ENCODE measurements at regions not wholly inside any gene's neighbourhood (a gene's known extent, or its start where the extent isn't known, plus 50 kb on each side); places are given as distances from the start of the nearest gene placed in this dataset.
A peak's percentile ranks its signal among the peaks of the same experiment; 100 is the strongest.

DNA sequence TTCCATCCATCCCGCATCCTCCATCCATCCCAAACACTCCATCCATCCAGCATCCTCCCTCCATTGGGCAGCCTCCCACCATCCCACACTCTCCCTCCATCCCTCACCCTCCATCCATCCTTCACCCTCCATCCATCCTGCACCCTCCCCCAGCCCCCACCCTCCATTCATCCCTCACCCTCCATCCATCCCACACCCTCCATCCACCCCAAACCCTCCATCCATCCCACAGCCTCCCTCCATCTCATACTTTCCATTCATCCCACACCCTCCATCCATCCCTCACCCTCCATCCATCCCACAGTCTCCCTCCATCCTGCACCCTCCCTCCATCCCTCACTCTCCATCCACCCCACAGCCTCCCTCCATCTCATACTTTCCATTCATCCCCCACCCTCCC is 60.4 kb downstream of the FOXI2 start:
- FAIRE-seq = peak; percentile 98
- DNase-seq (ENCODE audit: insufficient read length, low spot score) = peak; percentile 3

DNA sequence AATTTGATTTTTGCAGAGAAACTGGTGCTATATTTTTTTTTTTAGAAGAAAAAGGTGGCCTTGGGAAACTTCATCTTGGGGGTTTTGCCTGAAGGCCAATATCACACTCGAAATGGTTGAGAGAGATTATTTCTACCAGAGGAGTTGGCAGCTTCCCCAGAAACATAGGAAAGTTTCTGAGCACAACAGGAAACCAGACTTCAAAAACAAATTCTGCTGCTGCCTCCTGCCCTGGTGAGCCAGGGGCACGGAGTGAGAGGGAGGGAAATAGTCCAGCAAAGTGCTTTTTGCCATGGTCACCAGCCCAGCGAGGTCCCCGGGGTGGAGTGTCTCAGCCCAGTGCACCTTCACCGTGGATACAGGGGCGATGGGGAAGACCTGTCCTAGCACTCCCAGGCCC is 61.1 kb downstream of the FOXI2 start:
- DNase-seq (ENCODE audit: insufficient read length, low spot score) = no peak
- no peak for FAIRE-seq

DNA sequence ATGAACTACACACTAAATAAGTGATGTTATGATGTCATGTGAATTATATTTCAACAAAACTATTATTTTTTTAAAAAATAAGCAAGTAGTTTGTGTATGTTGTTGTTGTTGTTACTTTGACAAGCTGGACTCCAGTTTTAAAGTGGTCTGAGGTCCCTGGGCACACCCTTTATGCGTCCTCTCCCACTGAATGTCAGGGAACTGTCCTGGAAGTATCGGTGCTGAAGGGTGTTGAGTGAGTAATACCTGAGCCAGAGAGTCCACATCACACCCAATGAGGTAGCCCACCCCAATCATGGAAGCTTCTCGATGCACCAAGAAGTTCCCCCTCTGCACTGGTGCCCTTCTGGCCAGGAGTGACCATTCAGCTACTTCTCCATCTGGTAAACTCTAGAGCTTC is 64.3 kb downstream of the FOXI2 start:
- FAIRE-seq = no peak
- no peak for DNase-seq (ENCODE audit: insufficient read length, low spot score)

- no peak for FAIRE-seq
- DNase-seq (ENCODE audit: insufficient read length, low spot score) = no peak
Measured at GRCh38 chr10:127802531-127803095, 65.6 kb downstream of the FOXI2 start.

DNA sequence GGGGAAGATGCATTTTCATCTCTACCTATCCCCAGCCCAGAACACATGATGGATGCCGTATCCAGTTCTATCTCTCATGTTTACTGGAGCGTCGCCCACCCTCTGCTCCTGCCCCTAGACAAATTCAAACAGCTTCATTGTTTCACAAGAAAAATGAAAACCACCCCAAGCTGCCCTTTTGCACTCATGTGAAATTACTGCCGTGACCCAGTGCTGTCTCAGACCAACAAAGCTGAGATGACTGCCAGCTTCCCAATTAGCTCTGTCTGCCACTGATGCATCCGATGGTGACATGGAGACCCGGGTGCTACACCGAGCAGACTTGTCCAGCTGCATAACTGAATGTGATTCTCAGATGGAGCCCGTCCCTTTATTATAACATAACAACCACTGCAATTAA is 67.7 kb downstream of the FOXI2 start:
- no peak for DNase-seq (ENCODE audit: insufficient read length, low spot score)
- no peak for FAIRE-seq

DNA sequence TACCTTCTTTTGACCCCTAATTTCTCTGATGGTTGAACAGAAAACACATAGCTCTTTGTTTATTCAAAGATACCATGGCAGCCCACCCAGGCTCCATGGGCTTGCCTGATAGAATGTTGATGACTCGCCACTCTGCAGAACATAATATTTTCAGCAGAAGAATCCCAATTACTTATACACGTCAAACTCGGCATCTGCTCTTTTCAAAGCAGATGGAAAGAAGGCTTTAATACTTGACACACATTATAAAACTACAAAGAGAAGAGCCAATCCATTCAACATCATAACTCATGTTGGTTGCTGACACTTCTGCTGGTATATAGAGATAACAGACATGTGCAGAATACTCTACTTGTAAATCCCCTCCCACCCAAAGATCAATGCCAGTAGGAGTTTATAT is 69.0 kb downstream of the FOXI2 start:
- DNase-seq (ENCODE audit: insufficient read length, low spot score) (no peak), FAIRE-seq (no peak)

DNA sequence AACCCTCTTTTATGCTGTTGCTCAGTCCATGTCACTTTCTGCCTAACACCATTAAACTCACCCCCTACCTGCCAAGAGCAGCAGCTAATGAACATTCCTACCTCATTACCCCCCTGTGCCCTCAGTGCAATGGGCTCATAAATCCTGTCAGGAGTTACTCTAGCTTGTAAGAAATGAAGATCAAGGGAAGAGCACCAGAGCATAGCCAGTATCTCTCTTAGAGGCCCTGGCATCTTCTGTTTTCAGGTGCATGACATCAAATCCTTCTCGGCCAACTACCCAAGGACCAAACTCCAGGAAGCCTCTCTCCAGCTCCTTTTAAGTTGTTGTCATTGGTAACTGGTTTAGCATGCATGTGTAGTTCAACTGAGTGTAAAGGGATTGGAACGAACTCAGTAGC is 75.1 kb downstream of the FOXI2 start:
- no peak for FAIRE-seq
- no peak for DNase-seq (ENCODE audit: insufficient read length, low spot score)

DNA sequence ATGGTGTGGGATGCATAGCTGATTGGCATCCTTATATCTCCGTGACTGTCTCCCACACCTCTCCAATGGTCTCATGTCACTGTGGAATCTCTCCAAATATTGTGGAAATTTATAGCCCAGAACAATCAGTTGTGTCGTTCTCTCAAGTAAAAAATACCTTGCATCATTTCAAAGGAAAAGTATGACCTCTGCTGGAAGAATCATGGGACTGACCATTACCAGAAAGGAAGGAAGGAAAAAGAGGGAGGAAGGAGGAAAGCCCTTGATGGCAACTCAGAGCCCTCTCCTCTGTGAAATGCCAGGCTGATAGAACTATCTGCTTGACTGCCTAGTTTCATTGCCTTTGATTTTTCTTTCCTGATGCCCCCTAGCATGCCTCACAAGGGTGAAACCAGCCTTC is 76.3 kb downstream of the FOXI2 start:
- FAIRE-seq (no peak), DNase-seq (ENCODE audit: insufficient read length, low spot score) (no peak)

DNA sequence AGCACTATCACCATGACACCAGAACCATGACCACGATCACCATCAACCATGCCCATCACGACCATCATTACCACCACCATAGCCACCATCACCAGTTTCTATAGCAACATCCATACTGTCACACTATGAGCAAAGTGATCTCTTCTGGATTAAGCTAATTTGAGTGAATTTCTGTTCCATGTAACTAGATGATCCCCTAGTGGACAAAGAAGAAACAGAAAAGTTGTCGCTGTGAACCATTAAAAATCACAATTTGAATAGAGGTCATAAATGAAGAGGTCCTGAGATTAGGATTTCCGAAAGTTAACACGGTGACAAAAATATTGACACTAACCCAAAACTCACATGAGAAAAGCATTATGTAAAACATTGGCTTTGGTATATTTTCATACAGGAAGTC is 77.6 kb downstream of the CLRN3 start:
- FAIRE-seq (no peak), DNase-seq (ENCODE audit: insufficient read length, low spot score) (no peak)

- FAIRE-seq (no peak), DNase-seq (ENCODE audit: insufficient read length, low spot score) (no peak)
Measured at GRCh38 chr10:127824826-127825225, 67.9 kb downstream of the CLRN3 start.

- DNase-seq (ENCODE audit: insufficient read length, low spot score) = no peak
Measured at GRCh38 chr10:127826154-127826725, 66.5 kb downstream of the CLRN3 start.

DNA sequence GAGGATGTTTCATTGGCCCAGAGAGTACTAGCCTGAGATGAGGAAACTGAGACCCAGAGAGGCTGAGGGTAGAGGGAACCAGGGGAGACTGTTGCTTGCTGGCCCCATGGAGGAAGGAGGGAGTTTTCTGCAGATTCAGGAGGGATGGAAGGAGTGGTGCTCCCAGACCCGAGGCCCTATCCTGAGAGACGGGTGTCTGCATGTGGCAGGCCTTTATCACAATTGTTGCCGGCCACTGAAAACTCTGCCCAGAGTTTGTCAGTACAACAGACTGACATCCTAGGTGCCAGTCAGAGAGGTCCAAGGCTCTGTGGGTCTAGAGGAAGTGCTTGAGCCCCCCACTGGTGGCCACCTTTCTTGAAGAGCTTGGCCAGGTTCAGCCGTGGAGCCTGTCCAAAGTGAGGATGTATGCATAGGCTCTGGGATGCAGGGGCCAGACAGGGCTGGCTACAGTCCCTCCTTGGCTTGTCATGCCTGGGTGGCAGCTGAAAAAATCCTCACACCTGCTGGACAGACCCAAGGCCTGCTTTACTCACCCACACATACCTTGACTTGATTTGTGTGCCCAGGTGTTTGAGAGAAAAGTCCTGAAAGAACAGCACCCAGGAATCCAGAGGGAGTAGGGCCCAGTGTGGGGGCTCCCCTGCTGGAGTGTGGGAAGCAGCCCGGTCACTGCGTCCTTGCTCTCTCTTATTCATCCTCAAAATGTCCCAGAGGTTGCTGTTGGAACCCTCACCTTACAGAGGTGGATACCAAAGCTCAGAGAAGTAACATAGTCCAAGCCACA is 65.2 kb downstream of the CLRN3 start:
- DNase-seq (ENCODE audit: insufficient read length, low spot score) (no peak), FAIRE-seq (no peak)

More at GRCh38 chr10:127826154-127826725, 66.5 kb downstream of the CLRN3 start:
- no peak for FAIRE-seq
